Testis (tissue), 2 donors: ENCODE measurements at regions not wholly inside any gene's neighbourhood (a gene's known extent, or its start where the extent isn't known, plus 50 kb on each side); places are given as distances from the start of the nearest gene placed in this dataset.

Source experiments
- DNase-seq: peaks from one replicate; pipeline ENCODE4 v3.0.0-alpha.2; 2019
- H3K27ac ChIP-seq, 2 donors: fragments of 200-600 bp; sonication (generic); one replicate each; pipeline ENCODE4 v1.5.1; 2019
- H3K27me3 ChIP-seq: fragments of 200-600 bp; sonication (generic); one replicate; pipeline ENCODE4 v1.5.1; 2019
- H3K36me3 ChIP-seq: fragments of 200-600 bp; sonication (generic); one replicate; pipeline ENCODE4 v1.5.1; 2017; ENCODE audit warnings: low read depth; ENCODE audit errors: missing control alignments
- H3K4me1 ChIP-seq: fragments of 200-600 bp; sonication (generic); one replicate; pipeline ENCODE4 v1.5.1; 2019
- H3K4me3 ChIP-seq, 2 donors: fragments of 200-600 bp; sonication (generic); one replicate each; pipeline ENCODE4 v1.5.1; 2017 to 2019
- H3K9me3 ChIP-seq: fragments of 200-600 bp; sonication (generic); one replicate; pipeline ENCODE4 v1.5.1; 2017
- CTCF ChIP-seq, 3 experiments: fragments of 450-650 bp in 2 of 3; fragments of 200-600 bp in 1 of 3; sonication (generic) in 1 of 3; IDR thresholded peaks; one replicate each; pipeline ENCODE4 v1.5.1; 2016 to 2019; ENCODE audit warnings: antibody characterized with exemption in 3 of 3, mild to moderate bottlenecking in 2 of 3, moderate library complexity in 1 of 3
- POLR2A ChIP-seq: fragments of 450-650 bp; IDR thresholded peaks from one replicate; pipeline ENCODE4 v1.6.1; 2017; ENCODE audit warnings: antibody characterized with exemption, mild to moderate bottlenecking, moderate library complexity
- WGBS, 2 donors: methylation state at CpG; one replicate each; pipeline ENCODE4 v1.1.5; 2018; 5-methylcytosine and 5-hydroxymethylcytosine counted together
- intact Hi-C: fragments of 100-400 bp; cut with DNase I; formaldehyde crosslinking; loops from one replicate; pipeline ENCODE4 v1.15.1; 2023; ENCODE audit warnings: low total_unique reads

DNA sequence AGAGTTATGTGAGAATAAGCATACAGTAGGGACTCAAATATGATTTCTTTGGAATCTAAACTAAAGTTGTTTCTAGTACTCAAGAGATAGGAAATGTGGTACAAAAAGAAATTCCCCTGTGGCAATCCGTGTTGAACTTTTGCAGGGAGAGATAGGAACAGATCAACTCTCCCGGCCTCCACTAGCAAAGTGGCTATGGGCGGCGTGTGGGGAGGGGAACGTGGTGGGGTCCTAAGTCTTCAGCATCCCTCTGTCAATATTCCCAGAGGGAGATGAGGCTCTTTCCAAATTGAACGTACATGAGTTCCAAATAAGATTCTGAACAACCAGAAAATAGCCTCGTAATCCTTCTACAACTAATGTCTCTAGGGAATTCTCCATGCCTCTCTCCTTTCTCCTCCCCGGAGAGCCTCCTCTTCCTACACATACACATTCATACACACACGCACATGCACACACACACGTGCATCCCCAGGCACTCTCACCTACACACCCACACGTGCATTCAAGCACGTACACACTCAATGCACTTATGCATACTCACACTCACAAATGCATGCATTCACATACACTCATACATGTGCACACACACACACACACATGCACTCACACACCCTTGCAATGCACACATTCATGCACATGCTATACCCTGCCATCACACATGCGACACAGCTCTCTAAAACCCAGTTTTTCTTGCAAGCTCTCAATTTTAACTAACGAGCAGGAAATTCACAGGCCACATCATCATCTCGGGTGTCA lies 244.8 kb downstream of the MAF start:
- intact Hi-C loops, result no loop called here
- H3K36me3 ChIP-seq, result no peaks in the 10 kb centered on the region
- H3K27ac ChIP-seq, result no peak overlapping the region
- H3K4me1 ChIP-seq, result peaks cover 3% of the 10 kb centered on the region
- DNase-seq, result no peak
- 82 to 85% methylated on average over 13 to 15 of the region's 15 CpGs for WGBS, 2 donors
- TF ChIP-seq POLR2A (no peak), CTCF (IDR thresholded peaks at IDR 0.05) (no peak)
- no peaks in the 10 kb centered on the region for H3K27me3 ChIP-seq
- H3K9me3 ChIP-seq, result no peaks in the 10 kb centered on the region
- no peak overlapping the region for H3K4me3 ChIP-seq

- H3K36me3 ChIP-seq, result no peaks in the 10 kb centered on the region
- H3K4me1 ChIP-seq, result peaks cover 3% of the 10 kb centered on the region
- H3K27ac ChIP-seq, result no peak overlapping the region
- no peaks in the 10 kb centered on the region for H3K27me3 ChIP-seq
- H3K4me3 ChIP-seq, result no peak overlapping the region
- WGBS, 2 donors, result 89 to 92% methylated on average over 7 of the region's 7 CpGs
- DNase-seq, result no peak
- intact Hi-C loops, result no loop called here
- H3K9me3 ChIP-seq, result no peaks in the 10 kb centered on the region
- no peak for TF ChIP-seq POLR2A
- no peak for TF ChIP-seq CTCF (IDR thresholded peaks at IDR 0.05)
Measured at GRCh38 chr16:79351927-79352326, 248.6 kb downstream of the MAF start.

GRCh38 chr16:79349803-79350202 lies 250.7 kb downstream of the MAF start:
- no peaks in the 10 kb centered on the region for H3K36me3 ChIP-seq
- WGBS, 2 donors, result 81 to 93% methylated on average over 3 of the region's 3 CpGs
- H3K27me3 ChIP-seq, result no peaks in the 10 kb centered on the region
- H3K4me3 ChIP-seq, result no peak overlapping the region
- no peaks in the 10 kb centered on the region for H3K9me3 ChIP-seq
- no peak overlapping the region for H3K27ac ChIP-seq
- H3K4me1 ChIP-seq, result peaks cover under 1% of the 10 kb centered on the region
- no peak for DNase-seq
- intact Hi-C loops, result no loop called here
- no peak for TF ChIP-seq POLR2A
- TF ChIP-seq CTCF (IDR thresholded peaks at IDR 0.05), result no peak

- Histone ChIP-seq H3K4me1 (no peaks in the 10 kb centered on the region), H3K9me3 (no peaks in the 10 kb centered on the region), H3K36me3 (no peaks in the 10 kb centered on the region), H3K4me3 (no peak overlapping the region), H3K27me3 (no peaks in the 10 kb centered on the region), H3K27ac (no peak overlapping the region)
- DNase-seq, result no peak
- TF ChIP-seq CTCF (IDR thresholded peaks at IDR 0.05) (no peak), POLR2A (no peak)
- intact Hi-C loops, result no loop called here
- WGBS, 2 donors, result 86 to 89% methylated on average over 11 of the region's 11 CpGs
Measured at GRCh38 chr16:79348521-79349306, 251.8 kb downstream of the MAF start.
